Panc1 (cell line): ENCODE measurements at regions not wholly inside any gene's neighbourhood (a gene's known extent, or its start where the extent isn't known, plus 50 kb on each side); places are given as distances from the start of the nearest gene placed in this dataset.

Experiments
- ATAC-seq: fragments of 200-7000 bp; cut with Tn5 transposase; 2 replicates; pipeline ENCODE4 v1.9.1; 2020; ENCODE audit warnings: mild to moderate bottlenecking, moderate library complexity
- BruUV-seq: library from RNA; stranded (reverse); fragments of 400-500 nt; replicated peaks from 2 replicates; lab custom pipeline; 2021; lab: Mats Ljungman, UMichigan
- CTCF ChIA-PET: fragments of 300-600 bp; sonication (Branson Sonifier 250); formaldehyde crosslinking; loops from one replicate; lab custom pipeline; 2022; ENCODE audit warnings: antibody characterized with exemption; lab: Charles Lee
- POLR2A ChIA-PET: fragments of 300-600 bp; sonication (Branson Sonifier 250); formaldehyde crosslinking; loops from one replicate; lab custom pipeline; 2022; ENCODE audit warnings: antibody characterized with exemption; lab: Charles Lee
- DNase-seq: peaks from one replicate; pipeline ENCODE4 v3.0.0-alpha.2; 2010; ENCODE audit warnings: low read depth, low spot score
- H3K27ac ChIP-seq: 2 replicates; pipeline ENCODE4 v1.5.1; 2011; ENCODE audit warnings: mild to moderate bottlenecking, low read length, inconsistent platforms
- H3K27me3 ChIP-seq: fragments of 200-500 bp; sonication (Bioruptor generic); 2 replicates; pipeline ENCODE4 v1.6.0; 2014; ENCODE audit warnings: low read length, inconsistent platforms; ENCODE audit not compliant: control insufficient read depth, insufficient read depth
- H3K36me3 ChIP-seq: fragments of 200-500 bp; sonication (Bioruptor generic); 2 replicates; pipeline ENCODE4 v1.5.1; 2014; ENCODE audit warnings: inconsistent platforms, mild to moderate bottlenecking, low read length, moderate library complexity; ENCODE audit not compliant: control insufficient read depth, insufficient read depth
- H3K4me1 ChIP-seq: 2 replicates; pipeline ENCODE4 v1.5.1; 2011; ENCODE audit warnings: inconsistent platforms, mild to moderate bottlenecking, low read length, moderate library complexity; ENCODE audit not compliant: control insufficient read depth, insufficient read depth
- H3K4me3 ChIP-seq, 2 experiments: 2 replicates each; pipeline ENCODE4 v1.5.1; 2011 to 2012; ENCODE audit warnings: low read depth in 2 of 2, low read length in 2 of 2, mild to moderate bottlenecking in 2 of 2, inconsistent platforms in 1 of 2, moderate library complexity in 1 of 2
- H3K9me3 ChIP-seq: fragments of 200-500 bp; sonication (Bioruptor generic); 2 replicates; pipeline ENCODE4 v1.5.1; 2014; ENCODE audit warnings: low read depth, mild to moderate bottlenecking, inconsistent platforms, low read length, moderate library complexity; ENCODE audit not compliant: control insufficient read depth, insufficient read depth
- POLR2AphosphoS5 ChIP-seq: IDR thresholded peaks from 2 replicates; pipeline ENCODE4 v1.6.1; 2012; ENCODE audit warnings: mild to moderate bottlenecking, low read depth, low read length, moderate library complexity
- SIN3A ChIP-seq: IDR thresholded peaks from 2 replicates; pipeline ENCODE4 v1.6.1; 2012; ENCODE audit warnings: low read depth, mild to moderate bottlenecking, low read length, moderate library complexity, borderline replicate concordance; ENCODE audit not compliant: insufficient read depth
- TCF7L2 ChIP-seq: IDR thresholded peaks from 2 replicates; pipeline ENCODE4 v1.6.1; 2011; ENCODE audit warnings: mild to moderate bottlenecking, low read depth, low read length, inconsistent platforms
- in situ Hi-C: cut with HindIII; loops from 2 replicates; pipeline ENCODE4 v1.10.0; 2016; ENCODE audit warnings: low sequenced_read_pairs, low pct_unique_long_range_greater_than_20kb
- intact Hi-C: fragments of 100-400 bp; cut with micrococcal nuclease; formaldehyde crosslinking; loops from one replicate; pipeline ENCODE4 v1.10.0; 2022; ENCODE audit not compliant: unreplicated experiment
- TF ChIP-seq, protein P1 (sequence below): fragments of 450-650 bp; IDR thresholded peaks from 2 replicates; pipeline ENCODE4 v1.5.1; 2017; ENCODE audit warnings: mild to moderate bottlenecking
- TF ChIP-seq, protein P2 (sequence below), 2 experiments: IDR thresholded peaks; 2 replicates each; pipeline ENCODE4 v1.6.1; 2011 to 2012; ENCODE audit warnings: low read depth in 2 of 2, control low read depth in 1 of 2, low read length in 1 of 2, mild to moderate bottlenecking in 1 of 2, moderate library complexity in 1 of 2; ENCODE audit not compliant: insufficient read depth in 1 of 2

DNA sequence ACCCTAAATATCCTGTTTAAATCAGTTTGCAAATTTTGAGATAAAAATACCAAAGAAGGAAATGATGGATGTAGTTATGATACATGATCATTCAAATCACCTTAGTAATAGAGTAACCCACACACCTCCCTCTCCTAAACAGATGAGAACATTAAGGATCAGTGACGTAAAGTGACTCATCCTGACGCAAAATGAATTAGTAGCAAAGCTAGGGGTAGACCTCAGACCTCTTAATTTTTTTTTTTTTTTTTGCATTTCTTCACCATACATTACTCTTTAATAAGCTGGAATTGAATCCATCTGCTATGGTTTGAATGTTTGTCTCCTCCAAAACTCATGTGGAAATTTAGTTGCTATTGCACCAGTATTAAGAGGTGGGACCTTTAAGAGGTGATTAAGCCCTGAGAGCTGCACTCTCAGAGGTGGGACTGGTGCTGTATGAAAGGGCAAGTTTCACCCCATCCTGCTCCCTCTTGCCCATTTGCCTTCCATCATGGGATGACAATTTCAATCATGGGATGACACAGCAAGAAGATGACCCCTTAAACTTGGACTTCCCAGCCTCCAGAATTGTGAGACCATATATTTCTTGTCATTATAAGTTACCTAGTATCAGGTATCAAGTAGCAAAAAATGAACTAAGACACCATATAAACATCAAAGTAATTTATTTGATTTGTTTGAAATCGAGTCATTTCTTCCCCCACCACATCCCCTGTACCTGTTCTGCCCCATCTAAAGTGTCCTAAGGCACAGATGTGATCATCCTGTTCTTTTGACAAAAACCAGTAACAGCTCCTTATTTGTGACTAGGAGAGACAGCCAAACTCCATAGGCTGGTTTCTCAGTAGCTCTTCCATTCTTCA, 114.6 kb upstream of the DUSP10 start:
- intact Hi-C loops (no loop called here), in situ Hi-C loops (no loop called here)
- H3K4me1 ChIP-seq = no peaks in the 10 kb centered on the region
- no peak for ATAC-seq
- H3K27me3 ChIP-seq = peaks cover 2% of the 10 kb centered on the region; the same call in 1 of the 2 replicates
- CTCF ChIA-PET = no interaction called here
- no peaks in the 10 kb centered on the region for H3K9me3 ChIP-seq
- POLR2A ChIA-PET = no interaction called here
- H3K4me3 ChIP-seq = no peak overlapping the region
- no peak for DNase-seq
- H3K36me3 ChIP-seq = no peaks in the 10 kb centered on the region
- H3K27ac ChIP-seq = no peak overlapping the region
- no peak for TF ChIP-seq SIN3A
- TF ChIP-seq TCF7L2 = no peak
- TF ChIP-seq, protein P1, sequence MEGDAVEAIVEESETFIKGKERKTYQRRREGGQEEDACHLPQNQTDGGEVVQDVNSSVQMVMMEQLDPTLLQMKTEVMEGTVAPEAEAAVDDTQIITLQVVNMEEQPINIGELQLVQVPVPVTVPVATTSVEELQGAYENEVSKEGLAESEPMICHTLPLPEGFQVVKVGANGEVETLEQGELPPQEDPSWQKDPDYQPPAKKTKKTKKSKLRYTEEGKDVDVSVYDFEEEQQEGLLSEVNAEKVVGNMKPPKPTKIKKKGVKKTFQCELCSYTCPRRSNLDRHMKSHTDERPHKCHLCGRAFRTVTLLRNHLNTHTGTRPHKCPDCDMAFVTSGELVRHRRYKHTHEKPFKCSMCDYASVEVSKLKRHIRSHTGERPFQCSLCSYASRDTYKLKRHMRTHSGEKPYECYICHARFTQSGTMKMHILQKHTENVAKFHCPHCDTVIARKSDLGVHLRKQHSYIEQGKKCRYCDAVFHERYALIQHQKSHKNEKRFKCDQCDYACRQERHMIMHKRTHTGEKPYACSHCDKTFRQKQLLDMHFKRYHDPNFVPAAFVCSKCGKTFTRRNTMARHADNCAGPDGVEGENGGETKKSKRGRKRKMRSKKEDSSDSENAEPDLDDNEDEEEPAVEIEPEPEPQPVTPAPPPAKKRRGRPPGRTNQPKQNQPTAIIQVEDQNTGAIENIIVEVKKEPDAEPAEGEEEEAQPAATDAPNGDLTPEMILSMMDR = no peak
- no TSS peak for BruUV-seq

DNA sequence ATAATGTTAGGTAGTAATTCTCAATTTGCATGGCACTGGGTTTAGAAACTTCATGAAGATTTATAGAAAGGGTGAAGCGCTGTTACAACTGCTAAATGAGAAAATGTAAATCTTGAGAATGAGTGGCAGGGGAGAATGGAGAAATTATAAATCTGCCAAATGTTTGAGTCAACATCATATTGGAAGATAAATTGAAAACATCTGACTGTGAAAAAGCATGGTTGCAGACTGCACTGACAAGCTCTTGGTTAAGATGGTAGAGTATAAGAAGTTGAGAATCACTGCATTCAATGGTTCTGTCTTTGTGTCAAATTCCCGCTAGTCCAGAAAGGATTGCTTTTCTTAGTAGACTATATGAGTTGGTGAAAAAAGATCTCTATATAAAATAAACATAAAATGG, 113.3 kb upstream of the DUSP10 start:
- no peak for DNase-seq
- no peak for ATAC-seq
- H3K27ac ChIP-seq = no peak overlapping the region
- H3K4me1 ChIP-seq = no peaks in the 10 kb centered on the region
- no peak for TF ChIP-seq TCF7L2
- TF ChIP-seq, protein P1 = no peak
- TF ChIP-seq SIN3A = no peak
- TF ChIP-seq POLR2AphosphoS5 = no peak
- TF ChIP-seq, protein P2, sequence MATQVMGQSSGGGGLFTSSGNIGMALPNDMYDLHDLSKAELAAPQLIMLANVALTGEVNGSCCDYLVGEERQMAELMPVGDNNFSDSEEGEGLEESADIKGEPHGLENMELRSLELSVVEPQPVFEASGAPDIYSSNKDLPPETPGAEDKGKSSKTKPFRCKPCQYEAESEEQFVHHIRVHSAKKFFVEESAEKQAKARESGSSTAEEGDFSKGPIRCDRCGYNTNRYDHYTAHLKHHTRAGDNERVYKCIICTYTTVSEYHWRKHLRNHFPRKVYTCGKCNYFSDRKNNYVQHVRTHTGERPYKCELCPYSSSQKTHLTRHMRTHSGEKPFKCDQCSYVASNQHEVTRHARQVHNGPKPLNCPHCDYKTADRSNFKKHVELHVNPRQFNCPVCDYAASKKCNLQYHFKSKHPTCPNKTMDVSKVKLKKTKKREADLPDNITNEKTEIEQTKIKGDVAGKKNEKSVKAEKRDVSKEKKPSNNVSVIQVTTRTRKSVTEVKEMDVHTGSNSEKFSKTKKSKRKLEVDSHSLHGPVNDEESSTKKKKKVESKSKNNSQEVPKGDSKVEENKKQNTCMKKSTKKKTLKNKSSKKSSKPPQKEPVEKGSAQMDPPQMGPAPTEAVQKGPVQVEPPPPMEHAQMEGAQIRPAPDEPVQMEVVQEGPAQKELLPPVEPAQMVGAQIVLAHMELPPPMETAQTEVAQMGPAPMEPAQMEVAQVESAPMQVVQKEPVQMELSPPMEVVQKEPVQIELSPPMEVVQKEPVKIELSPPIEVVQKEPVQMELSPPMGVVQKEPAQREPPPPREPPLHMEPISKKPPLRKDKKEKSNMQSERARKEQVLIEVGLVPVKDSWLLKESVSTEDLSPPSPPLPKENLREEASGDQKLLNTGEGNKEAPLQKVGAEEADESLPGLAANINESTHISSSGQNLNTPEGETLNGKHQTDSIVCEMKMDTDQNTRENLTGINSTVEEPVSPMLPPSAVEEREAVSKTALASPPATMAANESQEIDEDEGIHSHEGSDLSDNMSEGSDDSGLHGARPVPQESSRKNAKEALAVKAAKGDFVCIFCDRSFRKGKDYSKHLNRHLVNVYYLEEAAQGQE (IDR thresholded peaks at IDR 0.05; ENCODE audit: insufficient read depth in 1 of 2, low read depth in 2 of 2, low read length in 1 of 2) = no peak
- intact Hi-C loops (no loop called here), in situ Hi-C loops (no loop called here)
- ChIA-PET POLR2A (no interaction called here), CTCF (no interaction called here)
- no peaks in the 10 kb centered on the region for H3K27me3 ChIP-seq
- BruUV-seq = no TSS peak
- no peaks in the 10 kb centered on the region for H3K9me3 ChIP-seq
- H3K4me3 ChIP-seq = no peak overlapping the region
- no peaks in the 10 kb centered on the region for H3K36me3 ChIP-seq
